DMS 273 (cell line): ENCODE measurements at regions not wholly inside any gene's neighbourhood (a gene's known extent, or its start where the extent isn't known, plus 50 kb on each side); places are given as distances from the start of the nearest gene placed in this dataset.
A peak's percentile ranks its signal among the peaks of the same experiment; 100 is the strongest.

Experiments used
- DNase-seq: peaks from one replicate; lab custom pipeline; 2025; ENCODE audit not compliant: unreplicated experiment; lab: John Stamatoyannopoulos, UW

GRCh38 chr5:134063188-134063820, 51.2 kb upstream of the TCF7 start:
- peak; percentile 30 for DNase-seq

DNA sequence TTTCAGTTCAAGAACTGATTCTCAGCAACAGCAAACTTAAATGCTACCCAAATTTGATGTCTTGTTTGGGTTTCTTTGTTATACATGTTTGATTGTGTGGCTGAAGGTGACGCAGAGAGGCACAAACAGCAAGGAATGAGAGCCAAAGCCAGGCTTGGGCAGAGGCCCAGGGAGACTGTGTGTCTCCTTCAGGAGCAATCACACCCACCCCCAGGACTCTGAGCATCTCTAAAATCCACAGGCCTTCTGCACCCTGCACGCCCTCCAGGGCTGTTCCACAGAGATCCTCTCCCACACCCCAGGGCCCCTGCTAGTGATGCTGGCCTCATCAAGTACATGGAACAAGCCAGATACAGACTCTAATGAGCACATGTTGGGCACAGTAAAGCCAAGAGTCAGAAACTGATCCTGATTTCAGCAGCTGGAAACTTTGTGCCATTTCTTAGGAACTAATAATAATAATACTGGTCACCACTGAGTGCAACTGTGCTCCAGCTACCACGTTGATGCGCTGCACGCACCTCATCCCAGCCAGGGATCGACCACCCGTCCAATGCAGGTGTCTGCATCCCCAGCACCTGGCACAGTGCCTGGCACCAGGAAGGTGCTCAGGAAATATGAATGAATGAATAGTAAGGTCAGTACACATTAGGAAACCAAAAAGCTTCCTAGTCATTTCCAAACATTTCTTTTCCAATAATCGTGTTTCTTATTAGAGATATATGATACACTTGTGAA, 54.6 kb upstream of the TCF7 start:
- no peak for DNase-seq

DNA sequence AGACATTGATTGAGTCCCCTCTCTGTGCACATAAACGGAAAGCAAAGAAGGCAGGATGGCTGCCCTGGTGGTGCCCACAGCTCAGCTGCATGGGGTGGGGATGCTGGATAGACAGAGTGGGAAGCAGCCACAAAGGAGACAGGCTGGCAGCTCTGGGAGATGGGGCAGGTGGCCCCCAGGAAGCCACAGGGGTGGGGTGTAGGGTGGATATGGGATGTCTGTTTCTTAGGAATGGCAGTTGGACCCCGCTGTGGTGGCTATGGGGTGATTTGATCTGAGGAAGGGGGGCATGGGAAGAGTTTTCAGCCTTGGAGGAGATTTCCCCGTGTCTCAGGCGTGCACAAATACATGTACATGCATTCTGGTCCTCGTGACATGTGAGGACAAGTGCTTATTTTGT, 50.2 kb upstream of the VDAC1 start:
- DNase-seq, result no peak
